ENCODE measurements at regions not wholly inside any gene's neighbourhood (a gene's known extent, or its start where the extent isn't known, plus 50 kb on each side); places are given as distances from the start of the nearest gene placed in this dataset.
"Not testable (repeated sequence)": the region's sequence is repeated elsewhere in the genome, so short reads cannot be mapped to it uniquely, and the experiment has no call there.

DNA sequence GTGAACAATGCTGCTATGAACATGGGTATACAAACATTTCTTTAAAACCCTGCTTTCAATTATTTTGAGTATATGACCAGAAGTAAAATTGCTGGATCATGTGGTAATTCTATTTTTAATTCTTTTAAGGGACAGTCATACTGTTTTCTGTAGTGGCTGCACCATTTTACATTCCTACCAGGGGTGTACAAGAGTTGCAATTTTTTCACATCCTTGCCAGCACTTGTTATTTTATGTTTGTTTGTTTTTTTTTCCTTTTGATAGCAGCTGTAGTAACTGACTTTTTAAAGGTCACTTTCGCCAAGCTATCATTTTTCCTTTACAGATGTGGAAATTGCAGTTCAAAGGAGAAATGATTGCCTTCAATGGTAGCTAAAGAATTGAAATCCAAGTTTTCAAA lies 99.5 kb downstream of the GPR85 start:
- intact Hi-C loops (cut with DNase I) = no loop called here
- ATAC-seq (ENCODE audit: low FRiP score) = no peak
- H3K27me3 ChIP-seq (ENCODE audit: control insufficient read depth in 1 of 2, insufficient read depth in 2 of 2, low read length in 1 of 2) = no peaks in the 10 kb centered on the region
- WGBS, 2 donors = 79 to 87% methylated on average over 1 of the region's 1 CpG
- DNase-seq = no peak
- H3K4me1 ChIP-seq (ENCODE audit: control insufficient read depth in 1 of 2, insufficient read depth in 2 of 2, low read length in 2 of 2) = no peaks in the 10 kb centered on the region
- no peaks in the 10 kb centered on the region for H3K9me3 ChIP-seq (ENCODE audit: control insufficient read depth, low read length)
- H3K4me3 ChIP-seq (ENCODE audit: low read length in 2 of 2) = no peak overlapping the region
- no peaks in the 10 kb centered on the region for H3K36me3 ChIP-seq (ENCODE audit: control insufficient read depth in 1 of 2, insufficient read depth in 2 of 2, low read length in 1 of 2)
- no peak overlapping the region for H3K27ac ChIP-seq (ENCODE audit: low read depth in 1 of 2, low read length in 2 of 2)

GRCh38 chr7:112986256-112987031 lies 100.2 kb downstream of the GPR85 start:
- H3K27me3 ChIP-seq (ENCODE audit: control insufficient read depth in 1 of 2, insufficient read depth in 2 of 2, low read length in 1 of 2) = no peaks in the 10 kb centered on the region
- intact Hi-C loops (cut with DNase I) = no loop called here
- ATAC-seq (ENCODE audit: low FRiP score) (no peak), DNase-seq (no peak)
- H3K36me3 ChIP-seq (ENCODE audit: control insufficient read depth in 1 of 2, insufficient read depth in 2 of 2, low read length in 1 of 2) = no peaks in the 10 kb centered on the region
- H3K9me3 ChIP-seq (ENCODE audit: control insufficient read depth, low read length) = no peaks in the 10 kb centered on the region
- no peak overlapping the region for H3K27ac ChIP-seq (ENCODE audit: low read depth in 1 of 2, low read length in 2 of 2)
- no peaks in the 10 kb centered on the region for H3K4me1 ChIP-seq (ENCODE audit: control insufficient read depth in 1 of 2, insufficient read depth in 2 of 2, low read length in 2 of 2)
- H3K4me3 ChIP-seq (ENCODE audit: low read length in 2 of 2) = no peak overlapping the region
- 40 to 60% methylated on average over 3 of the region's 3 CpGs for WGBS, 2 donors

DNA sequence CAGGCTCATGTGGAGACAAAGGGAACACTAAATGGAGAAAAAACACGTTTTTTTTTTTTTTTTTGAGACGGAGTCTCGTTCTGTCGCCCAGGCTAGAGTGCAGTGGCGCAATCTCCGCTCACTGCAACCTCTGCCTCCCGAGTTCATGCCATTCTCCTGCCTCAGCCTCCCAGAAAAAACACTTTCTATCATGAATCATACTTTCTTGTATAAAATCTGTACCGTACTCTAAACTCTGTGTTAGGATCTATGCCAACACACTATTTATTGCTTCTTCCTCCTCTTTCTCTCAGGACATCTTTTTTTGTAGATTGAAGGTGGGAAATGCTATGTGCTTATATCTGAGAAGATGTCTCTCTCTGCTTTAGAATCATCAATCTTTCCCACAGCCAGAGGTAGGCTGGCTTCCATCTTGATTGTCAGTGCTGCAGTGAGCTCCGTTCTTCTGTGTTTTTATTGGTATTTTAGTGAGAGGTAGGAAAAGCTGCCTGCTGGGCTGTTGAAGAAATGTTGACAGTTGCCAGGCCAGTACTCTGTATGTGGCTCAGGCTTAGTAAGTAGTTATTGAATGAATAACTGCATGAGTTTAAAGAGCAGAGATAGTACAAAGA lies 101.1 kb downstream of the GPR85 start:
- no peak overlapping the region for H3K4me3 ChIP-seq (ENCODE audit: low read length in 2 of 2)
- intact Hi-C loops (cut with DNase I) = no loop called here
- no peaks in the 10 kb centered on the region for H3K9me3 ChIP-seq (ENCODE audit: control insufficient read depth, low read length)
- H3K36me3 ChIP-seq (ENCODE audit: control insufficient read depth in 1 of 2, insufficient read depth in 2 of 2, low read length in 1 of 2) = no peaks in the 10 kb centered on the region
- no peaks in the 10 kb centered on the region for H3K27me3 ChIP-seq (ENCODE audit: control insufficient read depth in 1 of 2, insufficient read depth in 2 of 2, low read length in 1 of 2)
- WGBS, 2 donors = 37 to 45% methylated on average over 8 to 9 of the region's 9 CpGs
- ATAC-seq (ENCODE audit: low FRiP score) (no peak), DNase-seq (no peak)
- no peaks in the 10 kb centered on the region for H3K4me1 ChIP-seq (ENCODE audit: control insufficient read depth in 1 of 2, insufficient read depth in 2 of 2, low read length in 2 of 2)
- no peak overlapping the region for H3K27ac ChIP-seq (ENCODE audit: low read depth in 1 of 2, low read length in 2 of 2)

DNA sequence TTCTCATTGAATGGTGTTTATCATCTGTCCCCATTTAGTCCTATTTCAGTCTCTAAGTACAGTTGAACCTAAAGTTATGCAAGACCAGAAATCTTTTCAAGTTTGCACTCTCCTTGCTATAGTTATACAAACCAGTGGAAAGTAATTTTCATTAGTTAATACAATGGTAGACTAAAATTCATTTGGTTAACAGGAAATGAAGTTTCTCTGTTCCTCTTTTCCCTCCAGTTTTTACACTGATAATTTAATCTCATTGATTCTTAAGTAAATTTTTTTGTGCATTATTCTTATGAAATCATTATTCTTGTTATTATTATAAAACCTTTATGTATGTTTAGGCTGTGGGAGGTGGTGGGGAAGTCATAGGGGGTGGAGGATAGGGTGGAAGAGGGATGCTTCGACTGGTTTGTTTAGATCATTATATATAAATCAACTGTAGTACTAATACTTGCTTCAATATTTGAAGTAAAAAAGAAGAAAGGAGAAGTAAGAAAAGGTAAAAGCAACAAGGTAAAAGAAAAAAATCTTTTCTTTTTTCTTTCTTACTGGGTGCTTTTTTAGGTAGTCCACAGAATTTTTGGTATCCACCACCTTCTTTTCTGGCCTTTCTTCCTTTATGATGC lies 104.1 kb downstream of the GPR85 start:
- no peak for DNase-seq
- intact Hi-C loops (cut with DNase I) = no loop called here
- H3K27me3 ChIP-seq (ENCODE audit: control insufficient read depth in 1 of 2, insufficient read depth in 2 of 2, low read length in 1 of 2) = no peaks in the 10 kb centered on the region
- no peak for ATAC-seq (ENCODE audit: low FRiP score)
- no peaks in the 10 kb centered on the region for H3K4me1 ChIP-seq (ENCODE audit: control insufficient read depth in 1 of 2, insufficient read depth in 2 of 2, low read length in 2 of 2)
- H3K9me3 ChIP-seq (ENCODE audit: control insufficient read depth, low read length) = no peaks in the 10 kb centered on the region
- H3K27ac ChIP-seq (ENCODE audit: low read depth in 1 of 2, low read length in 2 of 2) = no peak overlapping the region
- WGBS, 2 donors = 77 to 82% methylated on average over 1 of the region's 1 CpG
- H3K36me3 ChIP-seq (ENCODE audit: control insufficient read depth in 1 of 2, insufficient read depth in 2 of 2, low read length in 1 of 2) = no peaks in the 10 kb centered on the region
- H3K4me3 ChIP-seq (ENCODE audit: low read length in 2 of 2) = no peak overlapping the region

GRCh38 chr7:112981966-112982365 lies 104.7 kb downstream of the GPR85 start:
- no peak overlapping the region for H3K27ac ChIP-seq (ENCODE audit: low read depth in 1 of 2, low read length in 2 of 2)
- 84 to 90% methylated on average over 1 of the region's 1 CpG for WGBS, 2 donors
- DNase-seq = no peak
- H3K4me3 ChIP-seq (ENCODE audit: low read length in 2 of 2) = no peak overlapping the region
- H3K4me1 ChIP-seq (ENCODE audit: control insufficient read depth in 1 of 2, insufficient read depth in 2 of 2, low read length in 2 of 2) = no peaks in the 10 kb centered on the region
- intact Hi-C loops (cut with DNase I) = no loop called here
- H3K27me3 ChIP-seq (ENCODE audit: control insufficient read depth in 1 of 2, insufficient read depth in 2 of 2, low read length in 1 of 2) = no peaks in the 10 kb centered on the region
- H3K9me3 ChIP-seq (ENCODE audit: control insufficient read depth, low read length) = no peaks in the 10 kb centered on the region
- ATAC-seq (ENCODE audit: low FRiP score) = no peak
- H3K36me3 ChIP-seq (ENCODE audit: control insufficient read depth in 1 of 2, insufficient read depth in 2 of 2, low read length in 1 of 2) = no peaks in the 10 kb centered on the region

DNA sequence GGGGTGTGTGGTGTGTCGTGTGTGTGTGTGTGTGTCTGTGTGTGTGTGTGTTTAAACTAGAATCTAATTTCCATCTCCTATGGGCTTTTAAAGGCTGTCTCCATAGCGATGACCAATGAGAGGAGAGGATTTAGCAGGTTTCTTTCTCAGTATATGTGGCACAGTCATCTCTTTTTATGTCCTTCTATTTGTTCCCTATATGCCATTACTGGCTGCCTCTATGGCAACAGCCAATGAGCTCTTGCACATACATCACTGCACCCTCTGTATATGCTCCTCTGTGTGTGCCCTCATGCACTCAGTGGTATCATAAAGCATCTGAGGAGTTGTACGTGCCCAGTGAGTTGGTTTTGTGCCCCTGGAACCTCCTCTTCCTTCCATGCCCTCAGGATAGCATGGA lies 107.6 kb downstream of the GPR85 start:
- ATAC-seq (ENCODE audit: low FRiP score); H3K27me3 ChIP-seq (ENCODE audit: control insufficient read depth in 1 of 2, insufficient read depth in 2 of 2, low read length in 1 of 2); DNase-seq; H3K4me3 ChIP-seq (ENCODE audit: low read length in 2 of 2); intact Hi-C loops (cut with DNase I); H3K27ac ChIP-seq (ENCODE audit: low read depth in 1 of 2, low read length in 2 of 2); H3K4me1 ChIP-seq (ENCODE audit: control insufficient read depth in 1 of 2, insufficient read depth in 2 of 2, low read length in 2 of 2); H3K36me3 ChIP-seq (ENCODE audit: control insufficient read depth in 1 of 2, insufficient read depth in 2 of 2, low read length in 1 of 2); H3K9me3 ChIP-seq (ENCODE audit: control insufficient read depth, low read length): not testable (repeated sequence)
- WGBS, 2 donors = 89 to 91% methylated on average over 2 of the region's 3 CpGs

DNA sequence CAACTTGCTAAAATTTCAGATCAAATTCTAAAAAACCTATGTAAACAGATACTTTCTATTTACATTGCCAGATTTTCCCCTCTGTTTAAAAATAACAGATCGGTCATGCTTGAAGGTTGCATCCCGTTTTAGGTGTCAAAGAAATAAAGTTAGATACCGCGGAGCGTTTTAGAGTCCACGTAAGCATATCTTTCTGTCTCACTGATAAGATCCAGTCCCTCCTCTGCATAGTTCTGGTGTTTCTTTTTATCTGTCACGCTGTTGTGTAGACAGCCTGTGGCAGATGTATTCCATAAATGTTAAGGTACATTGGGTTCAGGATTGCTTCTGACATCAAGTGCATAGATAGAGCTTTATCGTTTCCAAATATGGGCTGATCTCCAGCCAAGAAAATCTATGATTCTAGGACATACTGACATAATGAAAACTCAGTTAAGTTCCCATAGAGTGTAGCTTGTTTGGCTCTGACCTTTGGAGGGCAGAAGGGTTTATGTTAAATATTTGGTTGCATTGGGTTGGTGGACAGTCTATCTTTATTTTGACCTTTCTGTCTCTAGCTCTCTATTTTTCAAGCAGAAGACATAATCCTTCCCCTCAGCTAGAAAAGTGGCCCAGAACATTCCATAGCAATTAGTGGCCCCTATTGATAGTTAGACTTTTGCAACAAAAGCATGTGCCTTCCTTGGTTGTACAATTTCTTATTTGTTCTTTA lies 109.2 kb downstream of the GPR85 start:
- ATAC-seq (ENCODE audit: low FRiP score); H3K27me3 ChIP-seq (ENCODE audit: control insufficient read depth in 1 of 2, insufficient read depth in 2 of 2, low read length in 1 of 2); H3K4me1 ChIP-seq (ENCODE audit: control insufficient read depth in 1 of 2, insufficient read depth in 2 of 2, low read length in 2 of 2); H3K36me3 ChIP-seq (ENCODE audit: control insufficient read depth in 1 of 2, insufficient read depth in 2 of 2, low read length in 1 of 2); H3K4me3 ChIP-seq (ENCODE audit: low read length in 2 of 2); intact Hi-C loops (cut with DNase I); H3K27ac ChIP-seq (ENCODE audit: low read depth in 1 of 2, low read length in 2 of 2); DNase-seq; H3K9me3 ChIP-seq (ENCODE audit: control insufficient read depth, low read length): not testable (repeated sequence)
- 69 to 87% methylated on average over 4 to 6 of the region's 8 CpGs for WGBS, 2 donors

- no peaks in the 10 kb centered on the region for H3K9me3 ChIP-seq (ENCODE audit: control insufficient read depth, low read length)
- DNase-seq (no peak), ATAC-seq (ENCODE audit: low FRiP score) (no peak)
- H3K27ac ChIP-seq (ENCODE audit: low read depth in 1 of 2, low read length in 2 of 2) = no peak overlapping the region
- no peak overlapping the region for H3K4me3 ChIP-seq (ENCODE audit: low read length in 2 of 2)
- intact Hi-C loops (cut with DNase I) = no loop called here
- H3K4me1 ChIP-seq (ENCODE audit: control insufficient read depth in 1 of 2, insufficient read depth in 2 of 2, low read length in 2 of 2) = no peaks in the 10 kb centered on the region
- H3K36me3 ChIP-seq (ENCODE audit: control insufficient read depth in 1 of 2, insufficient read depth in 2 of 2, low read length in 1 of 2) = no peaks in the 10 kb centered on the region
- H3K27me3 ChIP-seq (ENCODE audit: control insufficient read depth in 1 of 2, insufficient read depth in 2 of 2, low read length in 1 of 2) = no peaks in the 10 kb centered on the region
These were observed 115.9 kb downstream of the GPR85 start for GRCh38 chr7:112970771-112971170.

Measured in aorta (tissue), 5 donors.